Stimulated activated naive B cell treated with anti-CD40 and anti-IgM and Interleukin-4, amounts not matched to agents 10 μg/mL and 1 μg/mL and 100 μg/mL, for 72 hours (primary cell): ENCODE measurements at regions not wholly inside any gene's neighbourhood (a gene's known extent, or its start where the extent isn't known, plus 50 kb on each side); places are given as distances from the start of the nearest gene placed in this dataset.
"Not testable (repeated sequence)": the region's sequence is repeated elsewhere in the genome, so short reads cannot be mapped to it uniquely, and the experiment has no call there.

Experiments
- ATAC-seq, 2 donors: fragments of 150-1000 bp; cut with Tn5 transposase; replicated peaks; 2 replicates each; pipeline ENCODE4 v1.10.0; 2021; ENCODE audit warnings: moderate library complexity in 1 of 2
- DNase-seq: peaks from one replicate; pipeline ENCODE4 v3.0.0; 2021
- H3K27ac Mint-ChIP-seq: one replicate; pipeline ENCODE4 v1.8.0; 2022; ENCODE audit warnings: mild to moderate bottlenecking, mixed read lengths
- H3K27me3 Mint-ChIP-seq, 2 donors: one replicate each; pipeline ENCODE4 v1.8.0; 2022; ENCODE audit warnings: mixed read lengths in 2 of 2
- H3K36me3 Mint-ChIP-seq, 2 donors: one replicate each; pipeline ENCODE4 v1.8.0; 2022; ENCODE audit warnings: mixed read lengths in 2 of 2, mild to moderate bottlenecking in 1 of 2
- H3K4me1 Mint-ChIP-seq, 2 donors: one replicate each; pipeline ENCODE4 v1.8.0; 2022; ENCODE audit warnings: mixed read lengths in 2 of 2, mild to moderate bottlenecking in 1 of 2
- H3K4me3 Mint-ChIP-seq, 2 donors: one replicate each; pipeline ENCODE4 v1.8.0; 2022; ENCODE audit warnings: mild to moderate bottlenecking in 2 of 2, mixed read lengths in 2 of 2, moderate library complexity in 1 of 2
- H3K9me3 Mint-ChIP-seq, 2 donors: one replicate each; pipeline ENCODE4 v1.8.0; 2022; ENCODE audit warnings: mixed read lengths in 2 of 2, mild to moderate bottlenecking in 1 of 2

DNA sequence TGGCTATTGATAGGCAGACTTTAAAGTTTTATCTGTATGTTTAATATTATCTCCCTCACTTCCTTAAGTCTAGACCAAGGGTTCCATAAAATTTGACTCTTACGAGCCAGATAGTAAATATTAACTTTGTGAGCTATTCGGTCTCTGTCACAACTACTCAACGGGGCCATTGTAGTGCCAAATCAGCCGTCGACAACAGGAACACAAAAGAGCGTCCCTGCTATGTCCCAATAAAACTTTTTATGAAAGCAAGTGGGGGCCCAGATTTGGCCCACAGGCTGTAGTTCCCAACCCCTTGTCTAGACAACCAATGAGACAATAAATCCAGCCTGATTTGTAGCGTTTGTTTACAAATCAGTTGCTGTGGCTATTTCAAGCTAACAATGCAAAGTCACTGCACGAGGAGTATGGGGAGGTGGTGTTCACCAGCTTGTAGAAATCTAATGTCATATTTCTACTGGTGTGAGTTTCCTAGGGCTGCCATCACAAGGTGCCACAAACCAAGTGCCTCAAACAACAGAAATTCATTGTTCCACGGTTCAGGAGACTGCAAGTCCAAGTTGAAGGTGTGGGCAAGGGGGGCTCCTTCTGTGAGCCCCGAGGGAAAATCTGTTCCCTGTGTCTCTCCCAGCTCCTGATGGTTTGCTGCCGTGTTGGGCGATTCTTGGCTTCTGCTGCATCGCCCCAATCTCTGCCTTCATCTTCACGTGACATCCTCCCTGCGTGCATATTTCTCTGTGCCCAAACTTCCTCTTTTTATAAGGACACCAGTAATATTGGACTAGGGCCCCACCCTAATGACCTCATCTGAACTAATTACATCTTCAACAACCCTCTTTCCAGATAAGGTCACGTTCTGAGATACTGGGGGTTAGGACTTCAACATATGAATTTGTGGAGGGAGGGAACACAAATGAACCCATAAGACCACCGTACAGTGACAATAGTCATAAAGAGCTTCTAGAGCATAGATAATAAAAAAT is 356.0 kb upstream of the JARID2 start:
- DNase-seq = no peak
- ATAC-seq = no peak
- no peak overlapping the region for H3K4me3 Mint-ChIP-seq
- H3K27ac Mint-ChIP-seq = peak overlapping the region; percentile 32
- H3K4me1 Mint-ChIP-seq = peaks cover 15 to 38% of the 10 kb centered on the region in 2 donors
- H3K9me3 Mint-ChIP-seq = peaks cover 8 to 11% of the 10 kb centered on the region in 2 donors
- peaks cover 4 to 7% of the 10 kb centered on the region in 2 donors for H3K36me3 Mint-ChIP-seq
- H3K27me3 Mint-ChIP-seq = no peaks in the 10 kb centered on the region

DNA sequence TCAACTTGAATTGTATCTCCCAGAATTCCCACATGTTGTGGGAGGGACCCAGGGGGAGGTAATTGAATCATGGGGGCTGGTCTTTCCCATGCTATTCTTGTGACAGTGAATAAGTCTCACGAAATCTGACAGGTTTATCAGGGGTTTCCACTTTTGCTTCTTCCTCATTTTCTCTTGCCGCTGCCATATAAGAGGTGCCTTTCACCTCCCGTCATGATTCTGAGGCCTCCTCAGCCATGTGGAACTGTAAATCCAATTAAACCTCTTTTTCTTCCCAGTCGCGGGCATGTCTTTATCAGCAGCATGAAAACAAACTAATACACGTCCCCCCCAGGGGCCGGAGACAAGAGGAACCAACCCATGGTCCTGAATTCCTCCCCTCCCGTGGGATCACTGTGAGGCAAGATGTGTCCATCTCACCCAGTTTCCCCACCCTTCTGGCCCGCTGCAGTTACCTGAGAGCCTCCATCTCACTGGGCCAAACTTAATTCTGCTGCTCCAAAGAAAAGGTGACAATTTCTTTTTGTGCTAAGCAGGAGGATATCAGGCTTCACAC is 354.0 kb upstream of the JARID2 start:
- H3K27me3 Mint-ChIP-seq, DNase-seq, H3K27ac Mint-ChIP-seq, H3K36me3 Mint-ChIP-seq, ATAC-seq, H3K4me3 Mint-ChIP-seq: not testable (repeated sequence)
- Mint-ChIP-seq H3K4me1 (peaks cover 8 to 27% of the 10 kb centered on the region in 2 donors), H3K9me3 (peaks cover 8 to 12% of the 10 kb centered on the region in 2 donors)

DNA sequence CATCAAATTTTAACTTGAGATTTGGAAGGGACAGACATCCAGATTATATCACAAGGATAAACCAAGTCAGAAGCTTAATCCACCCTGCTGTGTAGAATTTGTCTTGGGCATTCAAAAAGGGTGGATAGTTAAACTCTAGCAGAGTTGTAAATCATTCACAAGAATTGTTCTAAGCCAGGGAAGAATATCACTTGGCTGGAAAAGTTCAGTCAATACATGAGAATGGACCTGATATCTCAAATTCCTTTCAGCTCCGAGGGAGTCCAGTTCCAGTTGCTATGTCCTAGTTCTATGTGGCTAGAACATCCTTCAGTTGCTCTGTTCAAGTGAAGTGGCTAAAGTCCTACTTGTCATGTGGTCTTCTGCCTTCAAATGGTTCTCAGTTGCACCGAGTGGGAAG is 351.8 kb upstream of the JARID2 start:
- ATAC-seq (no peak), DNase-seq (no peak)
- Mint-ChIP-seq H3K9me3 (peaks cover 8 to 12% of the 10 kb centered on the region in 2 donors), H3K27me3 (no peaks in the 10 kb centered on the region), H3K4me3 (no peak overlapping the region), H3K27ac (no peak overlapping the region), H3K4me1 (peaks cover 14 to 40% of the 10 kb centered on the region in 2 donors), H3K36me3 (peaks cover 6 to 7% of the 10 kb centered on the region in 2 donors)

GRCh38 chr6:14896475-14896874 is 349.4 kb upstream of the JARID2 start:
- Mint-ChIP-seq H3K27me3 (no peaks in the 10 kb centered on the region), H3K4me1 (peaks cover 13 to 31% of the 10 kb centered on the region in 2 donors), H3K9me3 (peaks cover 4 to 12% of the 10 kb centered on the region in 2 donors), H3K4me3 (no peak overlapping the region), H3K27ac (no peak overlapping the region), H3K36me3 (peaks cover 1 to 3% of the 10 kb centered on the region in 2 donors)
- no peak for ATAC-seq
- DNase-seq = no peak

DNA sequence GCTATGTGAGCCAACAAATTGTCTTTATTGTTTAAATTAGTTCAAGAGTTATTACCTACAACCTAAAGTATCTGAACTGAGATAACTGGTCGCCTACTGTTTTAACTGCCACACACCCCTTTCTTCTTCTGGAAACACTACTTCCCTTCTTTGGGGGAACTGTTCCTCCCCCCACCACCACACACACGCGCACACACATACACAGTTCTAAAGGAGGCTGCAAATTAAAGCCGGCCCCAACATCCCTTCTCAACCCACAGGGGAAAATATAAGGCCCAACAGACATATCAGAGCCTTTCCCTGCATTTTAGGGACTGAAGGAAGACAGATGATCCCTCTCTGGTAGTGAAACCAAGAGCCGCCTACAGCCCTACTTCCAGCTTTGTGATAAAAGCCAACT is 348.0 kb upstream of the JARID2 start:
- Mint-ChIP-seq H3K9me3 (peaks cover 4 to 7% of the 10 kb centered on the region in 2 donors), H3K36me3 (peaks cover 1 to 3% of the 10 kb centered on the region in 2 donors), H3K27ac (peak overlapping the region; percentile 4), H3K4me1 (peaks cover 13 to 27% of the 10 kb centered on the region in 2 donors), H3K27me3 (no peaks in the 10 kb centered on the region), H3K4me3 (peak overlapping the region in 1 of 2 donors; percentile 1)
- ATAC-seq (peak; percentile 73 to 74), DNase-seq (no peak)

DNA sequence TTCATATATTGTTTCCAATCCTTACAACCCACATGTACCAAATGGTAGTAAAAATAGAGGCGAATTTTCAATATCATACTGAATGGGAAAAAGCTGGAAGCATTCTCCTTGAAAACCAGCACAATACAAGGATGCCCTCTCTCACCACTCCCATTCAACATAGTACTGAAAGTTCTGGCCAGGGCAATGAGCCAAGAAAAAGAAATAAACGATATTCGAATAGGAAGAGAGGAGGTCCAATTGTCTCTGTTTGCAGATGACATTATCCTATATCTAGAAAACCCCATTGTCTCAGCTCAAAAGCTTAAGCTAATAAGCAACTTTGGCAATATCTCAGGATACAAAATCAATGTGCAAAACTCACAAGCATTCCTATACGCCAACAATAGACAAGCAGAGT is 346.4 kb upstream of the JARID2 start:
- H3K27ac Mint-ChIP-seq, H3K9me3 Mint-ChIP-seq, DNase-seq, H3K4me3 Mint-ChIP-seq, H3K36me3 Mint-ChIP-seq, H3K27me3 Mint-ChIP-seq, ATAC-seq: not testable (repeated sequence)
- peaks cover 19 to 42% of the 10 kb centered on the region in 2 donors for H3K4me1 Mint-ChIP-seq

DNA sequence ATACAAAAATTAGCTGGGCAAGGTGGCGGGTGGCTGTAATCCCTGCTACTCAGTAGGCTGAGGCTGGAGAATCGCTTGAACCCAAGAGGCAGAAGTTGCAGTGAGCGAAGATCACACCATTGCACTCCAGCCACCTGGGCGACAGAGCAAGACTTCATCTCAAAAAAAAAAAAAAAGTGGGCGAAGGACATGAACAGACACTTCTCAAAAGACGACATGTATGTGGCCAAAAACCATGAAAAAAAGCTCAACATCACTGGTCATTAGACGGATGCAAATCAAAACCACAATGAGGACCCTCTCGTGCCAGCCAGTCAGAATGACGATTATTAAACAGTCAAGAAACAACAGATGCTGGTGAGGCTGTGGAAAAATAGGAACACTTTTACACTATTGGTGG is 344.9 kb upstream of the JARID2 start:
- DNase-seq = no peak
- Mint-ChIP-seq H3K27me3 (no peaks in the 10 kb centered on the region), H3K4me1 (peaks cover 19 to 42% of the 10 kb centered on the region in 2 donors), H3K9me3 (peaks cover 0 to 4% of the 10 kb centered on the region in 2 donors), H3K36me3 (no peaks in the 10 kb centered on the region), H3K27ac (no peak overlapping the region), H3K4me3 (no peak overlapping the region)
- ATAC-seq = no peak

GRCh38 chr6:14903176-14904038 is 342.5 kb upstream of the JARID2 start:
- peak; percentile 75 to 79 for ATAC-seq
- peak overlapping the region; percentile 65 for H3K27ac Mint-ChIP-seq

GRCh38 chr6:14905201-14905600 is 340.7 kb upstream of the JARID2 start:
- Mint-ChIP-seq H3K27ac (no peak overlapping the region), H3K27me3 (no peaks in the 10 kb centered on the region), H3K4me3 (no peak overlapping the region), H3K36me3 (no peaks in the 10 kb centered on the region), H3K9me3 (peaks cover 0 to 3% of the 10 kb centered on the region in 2 donors), H3K4me1 (peaks cover 13 to 31% of the 10 kb centered on the region in 2 donors)
- no peak for DNase-seq
- no peak for ATAC-seq

More at GRCh38 chr6:14903176-14904038, 342.5 kb upstream of the JARID2 start:
- Mint-ChIP-seq H3K36me3 (no peaks in the 10 kb centered on the region), H3K9me3 (peaks cover 0 to 4% of the 10 kb centered on the region in 2 donors), H3K4me1 (peaks cover 10 to 30% of the 10 kb centered on the region in 2 donors), H3K27me3 (no peaks in the 10 kb centered on the region), H3K4me3 (no peak overlapping the region)
- DNase-seq = no peak

DNA sequence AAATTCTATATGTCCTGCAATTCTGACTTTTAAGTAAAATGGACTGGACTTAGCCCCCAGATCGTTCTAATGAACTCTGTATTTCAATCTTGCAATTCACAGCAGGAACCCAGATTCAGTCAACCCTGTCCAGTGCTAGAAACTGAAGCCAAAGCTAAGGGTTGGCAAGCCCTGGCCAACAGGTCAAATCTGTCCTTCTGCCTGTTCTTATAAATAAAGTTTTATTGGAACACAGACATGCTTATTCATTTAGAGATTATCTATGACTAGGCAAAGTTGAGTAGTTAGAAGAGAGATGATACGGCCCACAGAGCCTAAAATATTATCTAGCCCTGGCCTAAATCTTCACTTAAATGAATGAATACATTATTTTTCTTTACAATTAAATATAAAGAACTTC is 339.2 kb upstream of the JARID2 start:
- ATAC-seq = no peak
- peaks cover 6 to 7% of the 10 kb centered on the region in 2 donors for H3K9me3 Mint-ChIP-seq
- peaks cover 6 to 8% of the 10 kb centered on the region in 2 donors for H3K36me3 Mint-ChIP-seq
- H3K4me1 Mint-ChIP-seq = peaks cover 26 to 45% of the 10 kb centered on the region in 2 donors
- no peak overlapping the region for H3K27ac Mint-ChIP-seq
- H3K4me3 Mint-ChIP-seq = no peak overlapping the region
- no peak for DNase-seq
- H3K27me3 Mint-ChIP-seq = no peaks in the 10 kb centered on the region

- Mint-ChIP-seq H3K4me1 (peaks cover 24 to 25% of the 10 kb centered on the region in 2 donors), H3K27ac (peak overlapping the region; percentile 88), H3K9me3 (peaks cover 8 to 9% of the 10 kb centered on the region in 2 donors), H3K27me3 (no peaks in the 10 kb centered on the region), H3K36me3 (peaks cover 8 to 14% of the 10 kb centered on the region in 2 donors), H3K4me3 (peak overlapping the region; percentile 38 to 76)
- DNase-seq = peak; percentile 60
- ATAC-seq = peak; percentile 97 to 98
These were observed 334.9 kb upstream of the JARID2 start for GRCh38 chr6:14910692-14911547.

- Mint-ChIP-seq H3K4me1 (peaks cover 24% of the 10 kb centered on the region in 2 donors), H3K27me3 (no peaks in the 10 kb centered on the region), H3K27ac (no peak overlapping the region), H3K9me3 (peaks cover 8 to 9% of the 10 kb centered on the region in 2 donors), H3K36me3 (peaks cover 8 to 14% of the 10 kb centered on the region in 2 donors), H3K4me3 (no peak overlapping the region)
- DNase-seq (no peak), ATAC-seq (no peak)
These were observed 333.6 kb upstream of the JARID2 start for GRCh38 chr6:14912226-14912625.

- peaks cover 8 to 14% of the 10 kb centered on the region in 2 donors for H3K36me3 Mint-ChIP-seq
- no peak overlapping the region for H3K27ac Mint-ChIP-seq
- H3K9me3 Mint-ChIP-seq = peaks cover 8 to 9% of the 10 kb centered on the region in 2 donors
- no peak for ATAC-seq
- H3K4me3 Mint-ChIP-seq = no peak overlapping the region
- H3K4me1 Mint-ChIP-seq = peaks cover 24% of the 10 kb centered on the region in 2 donors
- no peak for DNase-seq
- H3K27me3 Mint-ChIP-seq = no peaks in the 10 kb centered on the region
These were observed 333.2 kb upstream of the JARID2 start for GRCh38 chr6:14912706-14913105.
